GM21619 (cell line): ENCODE measurements at regions not wholly inside any gene's neighbourhood (a gene's known extent, or its start where the extent isn't known, plus 50 kb on each side); places are given as distances from the start of the nearest gene placed in this dataset.

Experiments used
- ATAC-seq: cut with Tn5 transposase; IDR thresholded peaks from one replicate; pipeline ENCODE4 v1.9.1; 2021; ENCODE audit not compliant: unreplicated experiment

DNA sequence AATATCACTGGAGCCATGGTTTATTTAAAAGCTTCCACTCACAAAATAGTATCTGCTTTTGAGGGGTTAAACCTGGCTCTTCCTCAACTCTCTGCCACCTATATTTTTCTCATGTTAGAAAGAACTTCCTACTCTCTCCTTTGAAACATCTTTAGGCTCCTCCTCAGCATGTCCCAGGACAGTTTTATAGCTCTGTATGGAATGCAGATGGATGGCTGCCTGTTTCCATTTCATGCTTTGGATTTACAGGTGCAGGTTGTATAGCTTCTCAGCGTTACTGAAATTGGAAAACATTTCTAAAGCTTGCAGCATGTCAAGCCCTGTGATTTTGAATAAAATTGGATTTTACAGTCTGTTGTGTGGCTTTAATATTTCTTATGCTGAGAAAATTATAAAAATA is 314.0 kb downstream of the NDFIP2 start:
- ATAC-seq: no peak

DNA sequence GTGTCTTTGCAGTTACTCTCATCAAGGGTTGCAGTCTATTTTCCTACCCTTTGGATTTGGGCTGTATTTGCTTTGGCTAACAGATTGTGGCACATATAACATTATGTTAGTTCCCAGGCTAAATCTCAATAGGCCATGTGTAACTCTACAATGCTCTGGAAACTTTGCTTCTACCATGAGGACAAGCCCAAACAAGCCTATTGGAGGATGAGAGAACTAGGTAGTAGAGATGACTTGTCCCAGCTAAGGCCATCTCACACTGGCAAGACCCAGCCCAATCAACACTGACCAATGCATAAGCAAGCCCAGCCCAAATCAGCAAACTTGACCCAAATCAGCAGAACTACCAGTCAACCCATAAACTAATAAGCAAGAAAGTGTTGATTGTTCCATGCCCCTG is 311.8 kb downstream of the NDFIP2 start:
- ATAC-seq: no peak

DNA sequence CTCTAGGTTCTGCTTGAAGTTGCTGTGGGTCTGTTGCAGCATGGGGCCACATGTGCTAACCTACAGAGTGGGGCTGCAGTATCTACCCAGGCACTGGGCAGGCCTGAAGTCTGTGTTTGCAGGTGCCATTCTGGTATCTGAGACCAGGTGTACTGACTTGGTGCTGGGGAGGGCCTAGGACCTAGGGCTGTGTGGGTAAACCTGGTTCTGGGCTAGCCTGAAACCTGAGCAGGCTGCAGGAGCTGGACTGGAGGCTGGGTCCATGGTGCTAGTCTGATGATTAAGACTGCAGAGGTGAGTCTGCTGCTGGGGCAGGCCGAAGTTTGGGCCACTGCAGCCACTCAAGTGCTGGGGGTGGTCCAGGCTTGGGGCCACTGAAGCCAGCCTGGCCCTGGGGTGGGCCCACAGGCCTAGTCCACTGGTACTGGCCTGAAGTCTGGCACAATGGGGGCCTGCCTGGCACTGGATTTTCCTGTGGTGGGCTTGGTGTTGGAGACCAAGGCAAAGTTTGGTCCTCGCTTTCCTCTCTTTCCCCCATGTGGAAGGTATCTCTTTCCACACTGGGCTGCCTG is 310.6 kb downstream of the NDFIP2 start:
- ATAC-seq: no peak

DNA sequence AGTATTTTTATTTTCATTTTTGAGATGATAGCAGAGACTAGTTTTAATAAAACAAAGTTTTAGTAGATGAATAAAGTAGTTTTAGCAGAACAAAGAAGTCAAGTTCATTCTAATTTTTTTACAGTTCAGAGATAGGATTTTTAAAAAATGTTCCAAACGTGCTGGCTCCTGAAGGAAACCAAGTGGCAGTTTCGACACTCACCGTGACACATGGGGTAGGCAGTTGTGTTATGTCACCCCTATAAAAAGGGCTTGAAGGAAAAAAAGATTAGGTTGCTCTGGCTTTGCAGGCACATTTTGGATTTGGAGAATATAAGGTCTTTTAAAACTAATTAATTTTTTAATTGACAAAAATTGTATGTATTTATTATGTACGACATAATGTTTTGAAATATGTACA is 305.2 kb downstream of the NDFIP2 start:
- no peak for ATAC-seq

DNA sequence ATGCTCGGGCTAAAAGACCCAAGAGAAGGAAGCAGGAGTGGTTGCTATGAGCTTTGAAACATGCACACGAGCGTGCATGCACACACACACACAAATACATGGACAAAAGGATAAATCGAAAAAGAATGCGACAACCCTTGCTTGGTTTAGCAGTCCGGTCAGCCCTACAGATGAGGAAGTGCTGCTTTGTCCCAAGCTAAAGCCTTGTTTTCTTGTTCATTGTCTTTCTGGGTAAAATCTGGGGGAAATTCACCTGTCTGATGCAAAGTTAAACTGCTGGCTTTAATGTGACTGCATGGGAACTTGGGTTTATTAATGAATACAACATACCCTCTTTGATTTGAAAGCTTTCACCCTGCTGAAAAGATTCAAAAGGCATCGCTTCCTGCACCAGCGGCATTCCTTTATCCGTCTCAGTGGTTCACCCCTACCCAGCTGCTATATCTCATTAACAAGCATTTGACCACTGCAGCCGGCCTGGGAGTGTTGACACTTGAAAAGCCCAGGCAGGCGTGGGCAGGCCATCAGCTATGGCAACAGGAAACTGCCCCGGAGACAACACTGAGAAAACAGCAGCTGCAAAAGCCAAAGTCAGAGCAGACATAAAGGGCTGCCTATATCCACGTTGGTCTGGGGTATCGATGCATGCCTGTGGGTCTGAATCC is 301.7 kb downstream of the NDFIP2 start:
- no peak for ATAC-seq

DNA sequence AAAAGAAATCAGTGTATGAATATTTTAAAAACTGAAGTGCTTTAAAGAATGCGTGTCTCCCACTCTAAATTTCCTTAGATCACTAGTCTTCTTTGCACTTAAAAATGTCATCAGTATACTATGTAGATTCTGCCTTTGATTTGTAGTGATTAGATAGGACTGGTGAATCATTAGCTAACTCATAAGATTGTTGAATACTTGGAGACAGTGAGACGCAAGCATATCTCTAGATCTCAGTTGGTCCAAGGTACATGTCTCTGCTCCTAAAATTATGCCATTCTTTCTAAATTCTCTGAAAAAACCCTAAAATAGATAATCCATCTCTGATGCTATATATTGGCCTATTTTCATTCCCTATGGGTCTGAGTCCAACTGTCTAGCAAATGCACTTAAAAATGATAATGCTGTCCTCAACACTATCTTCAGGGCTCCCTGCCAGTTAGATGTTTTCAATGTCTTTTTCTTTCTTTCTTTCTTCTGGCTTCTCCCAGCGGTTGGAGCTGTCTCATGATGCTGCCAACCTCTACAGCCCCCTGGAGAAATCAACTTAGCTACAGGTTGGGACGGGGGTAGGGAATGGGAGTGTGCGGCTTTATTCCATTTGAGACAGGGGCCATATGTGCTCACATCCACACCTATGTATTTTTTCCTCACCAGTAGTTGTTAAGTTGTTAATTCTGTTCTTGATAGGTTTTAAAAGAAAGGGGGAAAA is 301.0 kb downstream of the NDFIP2 start:
- ATAC-seq: no peak

DNA sequence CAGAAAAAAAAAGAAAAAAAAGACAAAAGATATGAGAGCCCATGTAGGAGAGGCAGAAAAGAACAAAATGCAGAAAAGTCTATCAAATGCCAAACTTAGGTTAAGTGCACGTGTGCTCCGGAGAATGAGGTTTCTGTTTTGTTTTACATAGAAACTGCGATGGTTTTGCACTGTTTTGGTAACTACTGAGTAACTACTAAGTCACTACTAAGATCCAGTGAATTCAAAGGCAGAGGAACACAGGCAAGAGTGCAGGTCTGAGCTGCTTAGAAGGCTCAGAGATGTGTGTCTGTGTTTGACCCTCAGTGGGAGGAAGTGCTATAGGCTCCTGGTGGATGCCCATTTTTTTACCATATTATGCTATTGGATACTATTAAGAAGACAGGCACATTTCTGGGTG is 299.3 kb downstream of the NDFIP2 start:
- no peak for ATAC-seq

DNA sequence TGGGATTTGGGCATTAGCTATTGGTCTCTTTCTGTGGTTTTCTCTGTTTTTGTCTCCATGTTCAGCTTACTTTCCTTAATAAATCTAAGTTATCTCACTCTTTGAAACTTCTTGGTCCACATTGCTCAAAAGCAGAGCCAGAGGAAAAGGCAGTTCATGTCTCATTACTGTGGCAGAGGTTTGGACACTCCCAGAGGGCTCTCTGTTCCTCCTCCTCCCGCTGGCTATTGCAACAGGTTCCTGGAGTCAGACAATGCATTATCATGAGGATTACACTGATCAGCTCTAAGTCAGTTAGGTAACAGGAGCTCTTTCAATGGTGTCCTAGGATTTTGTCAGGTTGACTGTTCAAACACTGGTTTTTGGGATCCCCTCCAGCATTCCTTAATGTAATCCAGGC is 298.8 kb downstream of the NDFIP2 start:
- ATAC-seq: no peak

DNA sequence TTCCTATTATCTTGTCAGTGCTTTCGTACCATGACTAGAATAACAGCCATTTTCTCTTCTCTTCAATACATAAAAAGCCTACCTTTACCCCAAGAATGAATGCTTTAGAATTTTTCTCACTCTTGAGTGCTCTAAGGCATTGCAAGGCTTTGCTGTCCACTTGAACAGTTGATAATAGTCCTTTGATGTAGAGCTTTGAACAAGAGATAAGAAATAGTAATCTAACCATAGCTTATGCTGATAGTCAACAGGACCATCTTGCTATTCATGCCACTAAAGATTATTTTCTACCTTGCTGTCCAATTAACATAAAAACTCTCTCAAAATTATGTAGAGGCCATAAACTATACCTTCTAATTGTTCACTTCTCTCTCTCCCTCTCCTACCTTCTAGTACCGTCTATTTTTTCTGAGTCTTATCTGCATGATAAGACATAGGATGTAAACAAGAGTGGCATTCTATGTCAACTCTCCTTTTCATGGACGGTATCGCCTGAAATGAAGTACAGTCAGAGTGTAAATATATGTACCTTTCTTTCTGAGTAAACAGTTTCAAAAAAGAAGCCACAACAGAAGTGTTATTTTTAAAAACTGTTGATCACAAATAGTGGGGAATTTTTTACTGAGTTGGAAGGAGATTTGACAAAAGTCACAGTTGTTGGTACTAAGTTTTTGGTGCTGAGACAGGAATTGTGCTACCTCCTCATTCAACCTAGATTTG is 297.9 kb downstream of the NDFIP2 start:
- ATAC-seq: no peak

DNA sequence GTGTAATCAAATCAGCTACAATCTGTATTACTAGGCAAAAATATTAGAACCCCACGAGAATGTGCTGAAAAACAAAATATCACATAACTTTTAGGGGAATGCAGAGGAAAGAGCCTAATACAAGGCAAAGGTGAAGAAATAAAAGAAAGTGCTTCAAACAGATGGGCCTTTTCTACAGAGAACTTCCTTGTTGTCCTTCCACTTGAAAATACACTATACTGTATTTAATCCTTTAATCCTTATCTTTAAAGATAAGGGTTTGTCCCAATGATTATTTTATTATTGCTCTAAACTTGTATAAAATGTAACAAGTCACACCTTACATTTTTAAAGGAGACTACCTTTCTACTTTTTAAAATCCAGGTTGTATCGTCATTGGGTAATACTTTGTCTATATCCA is 296.5 kb downstream of the NDFIP2 start:
- ATAC-seq: no peak

DNA sequence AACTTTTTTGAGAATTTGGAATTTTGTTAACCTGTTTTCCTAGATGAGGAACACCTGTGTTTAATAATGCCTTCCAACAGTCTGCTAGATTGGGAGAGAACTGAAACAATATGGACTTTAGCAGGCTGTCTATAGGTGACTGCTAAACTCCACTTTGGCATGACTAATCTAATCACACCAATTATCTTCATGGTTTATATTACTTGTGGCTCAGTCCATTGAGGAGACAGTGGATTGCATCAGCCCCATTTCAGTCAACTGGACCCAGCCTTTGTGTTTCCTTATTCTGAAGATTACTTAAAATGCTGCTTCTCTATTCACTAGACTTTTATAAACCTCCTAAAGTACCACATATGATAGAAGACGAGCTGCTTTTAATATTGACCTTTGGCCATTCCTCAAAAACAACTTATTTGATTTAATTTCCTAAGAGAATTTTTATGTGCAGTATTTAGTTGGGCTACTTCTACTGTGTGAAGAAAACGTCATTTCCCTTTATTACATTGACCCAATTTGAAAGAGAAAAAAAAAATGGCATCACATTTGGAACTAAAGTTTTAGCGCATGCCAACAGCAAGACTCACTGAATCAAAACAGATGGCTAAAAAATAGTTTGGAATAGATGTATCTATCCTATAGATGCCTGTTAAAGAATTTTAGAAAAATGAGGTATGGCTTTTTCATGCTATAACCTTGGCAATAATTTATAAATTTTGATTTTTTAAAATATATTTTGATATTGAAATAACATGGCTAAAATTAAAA is 295.8 kb downstream of the NDFIP2 start:
- no peak for ATAC-seq

DNA sequence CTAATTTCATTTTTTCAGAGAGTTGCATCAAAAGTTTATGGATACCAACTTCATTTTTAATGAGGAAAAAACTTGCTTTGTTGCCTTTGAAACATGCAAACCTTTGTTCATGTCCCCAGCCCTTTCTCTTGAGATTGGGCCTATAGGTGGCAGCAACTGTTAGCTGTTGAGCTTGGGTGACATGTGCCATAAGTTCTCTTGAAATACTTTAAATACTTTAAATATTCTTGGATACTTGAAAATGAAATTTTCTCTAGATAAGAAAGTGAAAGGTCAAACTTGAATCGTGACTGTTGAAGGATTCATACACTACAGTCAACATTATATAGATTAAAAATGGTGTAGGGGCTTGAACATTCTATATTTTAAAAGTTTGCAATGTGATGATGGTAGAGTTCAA is 294.9 kb downstream of the NDFIP2 start:
- no peak for ATAC-seq

DNA sequence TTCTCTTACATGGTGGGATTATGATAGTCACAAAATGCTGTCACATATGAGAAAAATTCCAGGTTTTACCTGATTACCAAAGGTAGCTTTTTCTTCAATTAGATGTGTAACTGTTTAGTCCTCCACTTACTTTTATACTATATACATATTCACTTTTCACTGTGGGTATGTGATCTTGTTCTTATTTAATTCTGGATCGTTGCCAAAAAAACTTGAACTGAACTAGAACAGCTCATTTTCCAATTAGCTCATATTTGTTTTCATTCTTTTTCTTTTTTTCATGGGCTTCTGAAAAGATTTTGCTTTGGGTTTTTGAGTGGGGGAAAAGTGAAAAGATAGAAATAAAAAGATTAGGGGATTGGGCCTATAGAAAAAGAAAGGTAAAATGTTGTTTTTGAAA is 291.9 kb downstream of the NDFIP2 start:
- ATAC-seq: no peak

DNA sequence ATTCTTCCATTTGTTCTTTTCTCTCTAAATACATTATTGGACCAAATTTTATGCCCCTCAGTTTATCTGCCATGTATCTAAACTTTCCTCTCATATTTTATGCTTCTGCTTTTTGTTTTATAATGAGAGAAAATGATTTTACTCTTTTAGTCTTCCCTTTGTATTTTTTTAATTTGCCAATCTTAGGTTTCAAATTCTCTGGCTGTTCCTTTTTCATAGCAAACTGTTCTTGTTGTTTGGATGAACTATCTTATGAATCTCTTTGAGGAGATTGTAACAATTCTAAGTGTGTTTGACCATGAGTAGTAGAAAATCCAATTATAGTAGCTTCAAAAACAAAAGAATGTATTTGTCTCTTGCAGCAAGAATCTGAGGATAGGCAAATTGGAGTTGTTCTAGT is 290.5 kb downstream of the NDFIP2 start:
- no peak for ATAC-seq

DNA sequence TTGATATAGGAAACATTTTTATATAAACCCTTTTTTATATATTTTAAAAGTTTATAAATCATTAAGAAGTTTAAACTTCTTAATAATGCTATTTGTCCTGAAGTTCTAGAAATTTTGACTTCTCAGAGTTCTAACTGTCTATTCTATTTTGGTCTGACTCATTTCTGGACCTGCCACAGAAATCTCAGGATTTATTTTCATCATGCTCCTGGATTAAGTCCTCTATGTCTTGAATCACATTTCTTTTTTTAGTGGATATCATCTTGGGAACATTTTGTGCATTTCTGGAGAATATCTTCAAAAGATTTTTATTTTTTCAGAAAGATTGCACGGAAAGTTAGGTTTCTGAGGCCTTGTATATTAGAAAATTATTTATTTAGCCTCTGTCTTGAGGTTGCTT is 289.1 kb downstream of the NDFIP2 start:
- no peak for ATAC-seq

DNA sequence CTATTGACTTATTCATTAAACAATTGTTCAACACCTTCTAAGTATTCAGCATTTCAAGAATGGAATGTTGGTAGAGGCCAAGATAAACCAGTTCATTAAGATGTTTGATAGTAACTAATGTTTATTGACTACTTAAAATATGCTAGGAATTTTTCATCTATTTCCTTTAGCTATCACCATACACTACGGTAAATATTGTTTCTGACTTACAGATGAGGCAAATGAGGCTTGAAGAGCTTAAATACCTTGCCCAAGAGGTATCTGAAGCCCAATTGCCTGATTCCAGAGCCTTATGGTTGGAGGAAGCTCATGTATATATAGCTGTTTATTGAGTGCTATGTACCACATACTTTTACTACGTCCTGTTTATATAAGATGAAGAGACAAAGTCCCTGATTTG is 286.2 kb downstream of the NDFIP2 start:
- no peak for ATAC-seq

DNA sequence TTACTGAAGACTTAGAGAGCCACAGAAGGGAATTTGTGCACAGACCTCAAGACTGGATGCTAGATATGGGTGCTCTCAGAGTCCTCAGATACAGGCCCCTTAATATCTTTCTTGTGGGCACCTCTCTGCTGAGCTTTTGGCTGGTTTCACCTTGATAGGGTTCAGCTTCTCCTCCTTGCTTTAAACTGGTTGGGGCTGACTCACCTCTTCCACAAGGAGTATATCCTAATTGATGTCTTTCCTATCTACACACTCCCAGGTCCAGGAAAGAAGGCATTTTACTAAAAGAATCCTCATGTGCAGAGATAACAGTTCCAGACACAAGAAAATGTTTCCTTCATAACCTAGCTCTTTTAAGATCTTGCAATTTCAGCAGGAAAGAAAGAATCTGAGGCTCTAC is 284.4 kb downstream of the NDFIP2 start:
- no peak for ATAC-seq

DNA sequence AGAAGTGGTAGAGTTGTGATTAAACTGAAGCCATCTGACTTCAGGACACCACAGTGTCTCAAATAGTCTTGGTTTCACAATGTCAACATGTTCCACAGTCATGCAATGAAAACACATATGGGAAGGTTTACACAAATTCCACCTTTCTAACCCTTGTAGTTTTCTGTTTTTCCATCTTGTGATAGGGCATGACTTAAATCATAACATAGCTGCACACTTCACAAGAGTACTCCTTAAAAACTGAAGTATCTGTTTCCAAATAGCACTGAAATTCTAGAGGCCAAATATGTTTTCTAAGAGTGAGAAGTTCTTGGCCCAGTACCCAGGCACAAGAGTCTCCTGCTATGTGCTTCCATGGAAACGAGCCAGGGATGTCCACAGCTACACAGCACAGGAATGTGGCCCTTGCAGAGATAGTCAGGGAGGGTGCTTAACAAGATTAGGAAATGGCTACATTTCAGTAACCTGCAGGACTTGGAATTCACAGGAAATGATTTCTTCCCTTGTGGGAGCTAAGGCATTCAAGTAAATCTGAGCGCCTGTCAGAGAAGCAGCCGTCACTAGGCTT is 269.1 kb downstream of the NDFIP2 start:
- ATAC-seq: no peak

DNA sequence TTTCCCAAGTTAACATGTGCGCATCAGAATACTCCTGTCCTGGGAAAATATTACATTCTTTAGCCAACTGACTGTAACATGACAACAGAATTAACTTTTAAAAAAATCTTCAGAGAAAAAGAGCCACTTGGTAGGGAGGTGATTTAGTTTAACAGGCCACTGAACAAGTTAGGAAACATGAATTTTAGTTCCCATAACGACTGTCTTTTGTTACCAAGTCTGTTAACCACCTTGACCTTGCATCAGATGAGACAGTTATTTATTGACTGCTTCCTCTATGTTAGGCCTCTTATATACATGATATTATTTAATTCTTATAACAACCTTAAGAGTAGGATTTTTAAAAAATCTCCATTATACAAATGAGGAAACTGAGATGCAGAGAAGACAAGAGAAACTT is 268.6 kb downstream of the NDFIP2 start:
- ATAC-seq: no peak

DNA sequence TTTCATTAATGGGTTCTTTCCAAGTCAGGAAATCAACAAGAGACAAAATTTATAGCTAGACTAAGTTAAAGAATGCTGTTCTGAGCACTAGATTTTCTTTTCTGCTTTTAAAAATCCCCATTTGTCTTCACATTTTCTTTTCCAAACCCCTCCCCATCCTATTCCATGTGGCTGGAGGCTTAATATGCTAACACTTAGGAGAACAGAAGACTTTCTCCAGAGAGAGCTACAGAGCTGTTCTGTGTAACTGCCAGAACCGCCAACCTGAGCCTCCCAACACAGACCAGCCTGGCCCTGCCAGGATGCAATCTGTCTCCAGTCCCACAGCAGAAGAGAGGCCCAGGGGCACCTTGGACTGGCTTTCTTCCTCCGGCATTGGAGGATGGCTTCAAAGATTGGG is 264.1 kb downstream of the NDFIP2 start:
- no peak for ATAC-seq

DNA sequence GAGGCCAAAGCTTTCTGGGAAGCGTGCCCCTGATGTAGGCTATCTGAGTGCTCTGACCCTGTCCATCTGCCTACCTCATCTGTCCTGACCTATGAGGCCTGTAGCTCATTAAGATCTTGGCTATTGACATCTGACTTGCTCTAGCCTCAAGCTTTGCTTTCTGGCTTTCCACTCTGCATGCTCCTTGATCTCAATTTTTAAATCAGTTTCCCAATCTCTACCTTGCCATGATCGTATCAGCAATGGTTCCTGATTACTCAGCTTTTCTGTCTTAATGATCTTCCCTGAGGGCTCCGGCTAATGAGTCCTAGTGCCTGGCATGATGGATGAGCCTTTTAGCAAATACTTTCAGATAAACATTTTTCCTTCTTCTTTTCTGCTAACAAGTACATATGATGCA is 262.0 kb downstream of the NDFIP2 start:
- ATAC-seq: no peak
